ENCODE measurements at regions not wholly inside any gene's neighbourhood (a gene's known extent, or its start where the extent isn't known, plus 50 kb on each side); places are given as distances from the start of the nearest gene placed in this dataset.

- no peak for DNase-seq
Observed at GRCh38 chr11:109173504-109173903, 248.5 kb upstream of the C11orf87 start.

- no peak for DNase-seq
Observed at GRCh38 chr11:109184376-109184775, 237.6 kb upstream of the C11orf87 start.

GRCh38 chr11:109192864-109193263 lies 229.1 kb upstream of the C11orf87 start:
- DNase-seq, result no peak

GRCh38 chr11:109193880-109194279 lies 228.1 kb upstream of the C11orf87 start:
- DNase-seq, result no peak

GRCh38 chr11:109196016-109196415 lies 226.0 kb upstream of the C11orf87 start:
- no peak for DNase-seq

- no peak for DNase-seq
Observed at GRCh38 chr11:109197656-109198055, 224.3 kb upstream of the C11orf87 start.

GRCh38 chr11:109203176-109203575 lies 218.8 kb upstream of the C11orf87 start:
- DNase-seq, result no peak

GRCh38 chr11:109205312-109205711 lies 216.7 kb upstream of the C11orf87 start:
- no peak for DNase-seq

- no peak for DNase-seq
Observed at GRCh38 chr11:109208121-109208520, 213.9 kb upstream of the C11orf87 start.

- DNase-seq, result no peak
Observed at GRCh38 chr11:109209572-109209971, 212.4 kb upstream of the C11orf87 start.

- DNase-seq, result no peak
Observed at GRCh38 chr11:109221190-109221589, 200.8 kb upstream of the C11orf87 start.

- DNase-seq, result no peak
Observed at GRCh38 chr11:109222761-109223160, 199.2 kb upstream of the C11orf87 start.

GRCh38 chr11:109223451-109223850 lies 198.5 kb upstream of the C11orf87 start:
- no peak for DNase-seq

GRCh38 chr11:109229682-109230081 lies 192.3 kb upstream of the C11orf87 start:
- DNase-seq, result no peak

- no peak for DNase-seq
Observed at GRCh38 chr11:109236188-109236587, 185.8 kb upstream of the C11orf87 start.

- no peak for DNase-seq
Observed at GRCh38 chr11:109236696-109237095, 185.3 kb upstream of the C11orf87 start.

- peak; percentile 64 for DNase-seq
Observed at GRCh38 chr11:109237636-109238035, 184.4 kb upstream of the C11orf87 start.

GRCh38 chr11:109241988-109242536 lies 179.9 kb upstream of the C11orf87 start:
- DNase-seq, result peak; percentile 5

GRCh38 chr11:109247071-109247470 lies 174.9 kb upstream of the C11orf87 start:
- DNase-seq, result no peak

- no peak for DNase-seq
Observed at GRCh38 chr11:109249597-109249996, 172.4 kb upstream of the C11orf87 start.

- no peak for DNase-seq
Observed at GRCh38 chr11:109251230-109251629, 170.8 kb upstream of the C11orf87 start.

- no peak for DNase-seq
Observed at GRCh38 chr11:109264128-109264527, 157.9 kb upstream of the C11orf87 start.

GRCh38 chr11:109267293-109268095 lies 154.5 kb upstream of the C11orf87 start:
- DNase-seq, result no peak

- no peak for DNase-seq
Observed at GRCh38 chr11:109275931-109276330, 146.1 kb upstream of the C11orf87 start.

Measured in tongue (tissue), 1 donor.